IgD-negative memory B cell (primary cell): ENCODE measurements at regions not wholly inside any gene's neighbourhood (a gene's known extent, or its start where the extent isn't known, plus 50 kb on each side); places are given as distances from the start of the nearest gene placed in this dataset.

Experiments
- H3K27ac Mint-ChIP-seq, 3 donors: one replicate each; pipeline ENCODE4 v1.8.0; 2020 to 2022; ENCODE audit warnings: mild to moderate bottlenecking in 3 of 3, mixed read lengths in 3 of 3, moderate library complexity in 1 of 3
- H3K27me3 Mint-ChIP-seq: one replicate; pipeline ENCODE4 v1.8.0; 2021; ENCODE audit warnings: mixed read lengths
- H3K36me3 Mint-ChIP-seq: one replicate; pipeline ENCODE4 v1.8.0; 2020; ENCODE audit warnings: mild to moderate bottlenecking, mixed read lengths
- H3K4me1 Mint-ChIP-seq, 3 donors: one replicate each; pipeline ENCODE4 v1.8.0; 2020 to 2022; ENCODE audit warnings: mixed read lengths in 3 of 3, mild to moderate bottlenecking in 1 of 3
- H3K4me3 Mint-ChIP-seq, 4 donors: one replicate each; pipeline ENCODE4 v1.8.0; 2020 to 2022; ENCODE audit warnings: mild to moderate bottlenecking in 4 of 4, mixed read lengths in 4 of 4, moderate library complexity in 3 of 4
- H3K9me3 Mint-ChIP-seq, 3 donors: one replicate each; pipeline ENCODE4 v1.8.0; 2020 to 2021; ENCODE audit warnings: mixed read lengths in 3 of 3, mild to moderate bottlenecking in 1 of 3

- H3K27ac Mint-ChIP-seq, result no peak overlapping the region
- H3K36me3 Mint-ChIP-seq, result no peaks in the 10 kb centered on the region
- peaks cover 0 to 3% (median 0%) of the 10 kb centered on the region in 3 donors for H3K9me3 Mint-ChIP-seq
- H3K4me3 Mint-ChIP-seq, result no peak overlapping the region
- H3K27me3 Mint-ChIP-seq, result no peaks in the 10 kb centered on the region
- H3K4me1 Mint-ChIP-seq, result no peaks in the 10 kb centered on the region
Observed at GRCh38 chr4:44872246-44872645, 145.9 kb upstream of the GNPDA2 start.

- peaks cover 0 to 3% (median 0%) of the 10 kb centered on the region in 3 donors for H3K9me3 Mint-ChIP-seq
- H3K4me1 Mint-ChIP-seq, result no peaks in the 10 kb centered on the region
- no peaks in the 10 kb centered on the region for H3K36me3 Mint-ChIP-seq
- H3K27me3 Mint-ChIP-seq, result no peaks in the 10 kb centered on the region
- H3K27ac Mint-ChIP-seq, result no peak overlapping the region
- H3K4me3 Mint-ChIP-seq, result no peak overlapping the region
Observed at GRCh38 chr4:44871133-44871532, 144.8 kb upstream of the GNPDA2 start.

GRCh38 chr4:44869985-44870384 is 143.6 kb upstream of the GNPDA2 start:
- no peaks in the 10 kb centered on the region for H3K27me3 Mint-ChIP-seq
- H3K9me3 Mint-ChIP-seq, result peaks cover 0 to 9% (median 0%) of the 10 kb centered on the region in 3 donors
- no peak overlapping the region for H3K4me3 Mint-ChIP-seq
- H3K36me3 Mint-ChIP-seq, result no peaks in the 10 kb centered on the region
- H3K4me1 Mint-ChIP-seq, result no peaks in the 10 kb centered on the region
- no peak overlapping the region for H3K27ac Mint-ChIP-seq

- Mint-ChIP-seq H3K9me3 (peaks cover 0 to 9% (median 0%) of the 10 kb centered on the region in 3 donors), H3K4me3 (no peak overlapping the region), H3K27me3 (no peaks in the 10 kb centered on the region), H3K27ac (no peak overlapping the region), H3K4me1 (no peaks in the 10 kb centered on the region), H3K36me3 (no peaks in the 10 kb centered on the region)
Observed at GRCh38 chr4:44869222-44869882, 143.0 kb upstream of the GNPDA2 start.

GRCh38 chr4:44861756-44862155 is 135.4 kb upstream of the GNPDA2 start:
- H3K36me3 Mint-ChIP-seq, result no peaks in the 10 kb centered on the region
- H3K4me1 Mint-ChIP-seq, result no peaks in the 10 kb centered on the region
- H3K27me3 Mint-ChIP-seq, result no peaks in the 10 kb centered on the region
- H3K4me3 Mint-ChIP-seq, result no peak overlapping the region
- no peak overlapping the region for H3K27ac Mint-ChIP-seq
- H3K9me3 Mint-ChIP-seq, result peaks cover 0 to 6% (median 0%) of the 10 kb centered on the region in 3 donors

- H3K36me3 Mint-ChIP-seq, result no peaks in the 10 kb centered on the region
- no peak overlapping the region for H3K27ac Mint-ChIP-seq
- H3K9me3 Mint-ChIP-seq, result peaks cover 0 to 3% (median 2%) of the 10 kb centered on the region in 3 donors
- H3K4me3 Mint-ChIP-seq, result no peak overlapping the region
- no peaks in the 10 kb centered on the region for H3K4me1 Mint-ChIP-seq
- no peaks in the 10 kb centered on the region for H3K27me3 Mint-ChIP-seq
Observed at GRCh38 chr4:44859477-44859876, 133.1 kb upstream of the GNPDA2 start.

- Mint-ChIP-seq H3K4me3 (no peak overlapping the region), H3K36me3 (no peaks in the 10 kb centered on the region), H3K4me1 (no peaks in the 10 kb centered on the region), H3K27me3 (no peaks in the 10 kb centered on the region), H3K27ac (no peak overlapping the region), H3K9me3 (peaks cover 1 to 22% (median 12%) of the 10 kb centered on the region in 3 donors)
Observed at GRCh38 chr4:44848466-44848865, 122.1 kb upstream of the GNPDA2 start.

GRCh38 chr4:44845993-44846392 is 119.6 kb upstream of the GNPDA2 start:
- Mint-ChIP-seq H3K4me1 (no peaks in the 10 kb centered on the region), H3K9me3 (peaks cover 0 to 9% (median 0%) of the 10 kb centered on the region in 3 donors), H3K27me3 (no peaks in the 10 kb centered on the region), H3K4me3 (no peak overlapping the region), H3K36me3 (no peaks in the 10 kb centered on the region), H3K27ac (no peak overlapping the region)

- no peaks in the 10 kb centered on the region for H3K27me3 Mint-ChIP-seq
- no peaks in the 10 kb centered on the region for H3K36me3 Mint-ChIP-seq
- H3K9me3 Mint-ChIP-seq, result peaks cover 0 to 5% (median 0%) of the 10 kb centered on the region in 3 donors
- no peak overlapping the region for H3K4me3 Mint-ChIP-seq
- no peak overlapping the region for H3K27ac Mint-ChIP-seq
- H3K4me1 Mint-ChIP-seq, result no peaks in the 10 kb centered on the region
Observed at GRCh38 chr4:44845309-44845708, 119.0 kb upstream of the GNPDA2 start.

- Mint-ChIP-seq H3K36me3 (no peaks in the 10 kb centered on the region), H3K9me3 (peaks cover 0 to 4% (median 0%) of the 10 kb centered on the region in 3 donors), H3K27ac (no peak overlapping the region), H3K4me1 (no peaks in the 10 kb centered on the region), H3K4me3 (no peak overlapping the region), H3K27me3 (no peaks in the 10 kb centered on the region)
Observed at GRCh38 chr4:44842531-44842930, 116.2 kb upstream of the GNPDA2 start.

GRCh38 chr4:44817930-44818329 is 91.6 kb upstream of the GNPDA2 start:
- H3K27me3 Mint-ChIP-seq, result no peaks in the 10 kb centered on the region
- H3K4me3 Mint-ChIP-seq, result no peak overlapping the region
- no peaks in the 10 kb centered on the region for H3K4me1 Mint-ChIP-seq
- no peaks in the 10 kb centered on the region for H3K36me3 Mint-ChIP-seq
- H3K27ac Mint-ChIP-seq, result no peak overlapping the region
- H3K9me3 Mint-ChIP-seq, result peaks cover 0 to 8% (median 0%) of the 10 kb centered on the region in 3 donors

- Mint-ChIP-seq H3K9me3 (peaks cover 0 to 2% (median 0%) of the 10 kb centered on the region in 3 donors), H3K4me3 (no peak overlapping the region), H3K4me1 (peaks cover 0 to 2% (median 2%) of the 10 kb centered on the region in 3 donors), H3K27me3 (no peaks in the 10 kb centered on the region), H3K36me3 (no peaks in the 10 kb centered on the region), H3K27ac (no peak overlapping the region)
Observed at GRCh38 chr4:44806071-44806470, 79.7 kb upstream of the GNPDA2 start.

- Mint-ChIP-seq H3K27ac (no peak overlapping the region), H3K27me3 (no peaks in the 10 kb centered on the region), H3K4me3 (no peak overlapping the region), H3K9me3 (peaks cover 0 to 4% (median 3%) of the 10 kb centered on the region in 3 donors), H3K36me3 (no peaks in the 10 kb centered on the region), H3K4me1 (peaks cover 0 to 2% (median 2%) of the 10 kb centered on the region in 3 donors)
Observed at GRCh38 chr4:44804301-44804700, 77.9 kb upstream of the GNPDA2 start.

GRCh38 chr4:44801384-44801783 is 75.0 kb upstream of the GNPDA2 start:
- Mint-ChIP-seq H3K36me3 (peaks cover 2% of the 10 kb centered on the region), H3K27me3 (no peaks in the 10 kb centered on the region), H3K9me3 (peaks cover 5 to 17% (median 9%) of the 10 kb centered on the region in 3 donors)

GRCh38 chr4:44791831-44792230 is 65.5 kb upstream of the GNPDA2 start:
- no peaks in the 10 kb centered on the region for H3K36me3 Mint-ChIP-seq
- no peak overlapping the region for H3K4me3 Mint-ChIP-seq
- H3K9me3 Mint-ChIP-seq, result peaks cover 0 to 10% (median 2%) of the 10 kb centered on the region in 3 donors
- H3K27ac Mint-ChIP-seq, result no peak overlapping the region
- no peaks in the 10 kb centered on the region for H3K27me3 Mint-ChIP-seq
- no peaks in the 10 kb centered on the region for H3K4me1 Mint-ChIP-seq

More at GRCh38 chr4:44801384-44801783, 75.0 kb upstream of the GNPDA2 start:
- H3K4me1 Mint-ChIP-seq, result peaks cover 0 to 2% (median 0%) of the 10 kb centered on the region in 3 donors
- H3K27ac Mint-ChIP-seq, result no peak overlapping the region
- no peak overlapping the region for H3K4me3 Mint-ChIP-seq

- Mint-ChIP-seq H3K27me3 (peaks cover 2% of the 10 kb centered on the region), H3K4me3 (no peak overlapping the region), H3K4me1 (no peaks in the 10 kb centered on the region), H3K36me3 (no peaks in the 10 kb centered on the region), H3K9me3 (peaks cover 4 to 9% (median 7%) of the 10 kb centered on the region in 3 donors), H3K27ac (no peak overlapping the region)
Observed at GRCh38 chr4:44777115-44777514, 50.8 kb upstream of the GNPDA2 start.
